ENCODE measurements at regions not wholly inside any gene's neighbourhood (a gene's known extent, or its start where the extent isn't known, plus 50 kb on each side); places are given as distances from the start of the nearest gene placed in this dataset.
"Not testable (repeated sequence)": the region's sequence is repeated elsewhere in the genome, so short reads cannot be mapped to it uniquely, and the experiment has no call there.

GRCh38 chr10:29829776-29830175 lies 195.0 kb upstream of the SVIL start:
- Mint-ChIP-seq H3K4me1 (no peaks in the 10 kb centered on the region), H3K27ac (no peak overlapping the region)

DNA sequence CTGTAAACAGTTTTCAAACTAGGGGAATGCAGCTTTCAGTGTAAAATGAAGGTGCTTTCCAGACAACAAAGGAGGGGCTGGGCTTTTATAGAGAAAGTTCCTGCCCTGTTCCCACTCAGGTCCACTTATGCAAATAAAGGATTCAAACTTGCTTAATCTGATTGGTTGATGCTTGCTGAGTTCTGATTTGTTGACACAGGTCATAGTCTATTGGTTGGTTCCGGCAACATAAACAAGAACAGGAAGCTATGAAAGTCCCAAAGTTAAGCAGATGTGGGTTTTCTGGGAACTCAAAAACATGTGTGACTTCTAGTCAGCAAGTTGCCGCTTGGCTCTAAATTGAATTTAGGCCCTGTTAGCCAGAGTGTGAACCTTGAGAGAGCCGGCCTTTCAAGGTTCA lies 194.2 kb upstream of the SVIL start:
- H3K36me3 Mint-ChIP-seq = peaks cover 2% of the 10 kb centered on the region
- ATAC-seq (ENCODE audit: low read depth) (no peak), DNase-seq (no peak)
- POLR2A ChIA-PET = no interaction called here
- peaks cover 7% of the 10 kb centered on the region for H3K9me3 Mint-ChIP-seq
- peaks cover 4% of the 10 kb centered on the region for H3K27me3 Mint-ChIP-seq
- H3K4me1 Mint-ChIP-seq = no peaks in the 10 kb centered on the region
- no peak overlapping the region for H3K4me3 Mint-ChIP-seq
- no peak overlapping the region for H3K27ac Mint-ChIP-seq

More at GRCh38 chr10:29829776-29830175, 195.0 kb upstream of the SVIL start:
- H3K4me3 Mint-ChIP-seq = no peak overlapping the region
- DNase-seq = no peak
- no peak for ATAC-seq (ENCODE audit: low read depth)
- H3K27me3 Mint-ChIP-seq = peaks cover 4% of the 10 kb centered on the region
- POLR2A ChIA-PET = no interaction called here
- H3K36me3 Mint-ChIP-seq = peaks cover 2% of the 10 kb centered on the region
- H3K9me3 Mint-ChIP-seq = peaks cover 7% of the 10 kb centered on the region

- Mint-ChIP-seq H3K4me1 (no peaks in the 10 kb centered on the region), H3K9me3 (peaks cover 7% of the 10 kb centered on the region), H3K27ac (no peak overlapping the region), H3K27me3 (peaks cover 4% of the 10 kb centered on the region), H3K36me3 (peaks cover 2% of the 10 kb centered on the region), H3K4me3 (no peak overlapping the region)
- DNase-seq (no peak), ATAC-seq (ENCODE audit: low read depth) (no peak)
- POLR2A ChIA-PET = no interaction called here
Observed at GRCh38 chr10:29828440-29828894, 193.7 kb upstream of the SVIL start.

DNA sequence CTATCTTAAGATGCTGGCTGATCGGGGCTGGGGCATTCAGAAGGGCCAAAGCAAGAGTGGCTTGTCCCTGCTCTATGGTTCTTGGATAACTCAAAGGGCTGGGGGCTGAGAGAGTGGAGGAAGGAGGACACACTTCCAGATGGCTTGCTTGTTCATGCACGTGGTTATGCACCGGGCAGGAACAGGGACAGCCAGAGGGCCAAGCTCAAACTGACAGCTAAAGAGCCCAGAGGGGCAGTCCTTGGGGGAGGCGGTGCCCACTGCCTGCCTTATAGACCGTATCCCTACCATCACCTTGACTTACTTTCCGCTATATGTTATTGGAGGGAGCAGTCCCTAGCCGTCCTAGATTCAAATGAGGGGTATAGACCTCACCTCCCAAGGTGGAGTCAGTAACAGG lies 192.7 kb upstream of the SVIL start:
- H3K4me3 Mint-ChIP-seq = no peak overlapping the region
- peaks cover 2% of the 10 kb centered on the region for H3K36me3 Mint-ChIP-seq
- H3K9me3 Mint-ChIP-seq = peaks cover 7% of the 10 kb centered on the region
- DNase-seq = no peak
- ATAC-seq (ENCODE audit: low read depth) = no peak
- POLR2A ChIA-PET = no interaction called here
- no peaks in the 10 kb centered on the region for H3K4me1 Mint-ChIP-seq
- peaks cover 3% of the 10 kb centered on the region for H3K27me3 Mint-ChIP-seq
- H3K27ac Mint-ChIP-seq = no peak overlapping the region

GRCh38 chr10:29826801-29827450 lies 192.2 kb upstream of the SVIL start:
- peaks cover 2% of the 10 kb centered on the region for H3K36me3 Mint-ChIP-seq
- POLR2A ChIA-PET = no interaction called here
- no peaks in the 10 kb centered on the region for H3K4me1 Mint-ChIP-seq
- H3K4me3 Mint-ChIP-seq = no peak overlapping the region
- DNase-seq (no peak), ATAC-seq (ENCODE audit: low read depth) (no peak)
- peaks cover 3% of the 10 kb centered on the region for H3K27me3 Mint-ChIP-seq
- peaks cover 4% of the 10 kb centered on the region for H3K9me3 Mint-ChIP-seq
- H3K27ac Mint-ChIP-seq = no peak overlapping the region

DNA sequence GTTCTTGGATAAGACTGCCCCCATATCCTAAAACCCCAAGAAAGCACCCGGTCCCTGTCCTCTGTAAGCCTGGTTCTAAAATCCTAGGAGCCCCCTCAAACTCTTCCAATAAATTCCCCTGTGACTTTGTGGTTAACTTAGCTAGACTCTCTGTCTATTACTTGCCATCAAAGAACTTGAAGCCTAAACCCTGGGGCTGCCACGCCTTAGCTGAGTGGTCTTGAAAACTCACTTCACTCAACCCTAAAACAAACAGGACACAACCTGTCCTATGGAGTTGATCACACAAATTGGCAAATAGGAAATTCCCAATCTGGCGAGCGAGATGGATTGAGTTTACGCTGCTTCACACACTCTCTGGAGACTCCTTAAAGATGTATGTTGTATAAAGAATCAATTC lies 191.4 kb upstream of the SVIL start:
- Mint-ChIP-seq H3K4me3 (no peak overlapping the region), H3K36me3 (peaks cover 2% of the 10 kb centered on the region), H3K9me3 (peaks cover 2% of the 10 kb centered on the region), H3K4me1 (no peaks in the 10 kb centered on the region), H3K27me3 (peaks cover 3% of the 10 kb centered on the region), H3K27ac (no peak overlapping the region)
- ATAC-seq (ENCODE audit: low read depth) = no peak
- POLR2A ChIA-PET = no interaction called here
- DNase-seq = no peak

DNA sequence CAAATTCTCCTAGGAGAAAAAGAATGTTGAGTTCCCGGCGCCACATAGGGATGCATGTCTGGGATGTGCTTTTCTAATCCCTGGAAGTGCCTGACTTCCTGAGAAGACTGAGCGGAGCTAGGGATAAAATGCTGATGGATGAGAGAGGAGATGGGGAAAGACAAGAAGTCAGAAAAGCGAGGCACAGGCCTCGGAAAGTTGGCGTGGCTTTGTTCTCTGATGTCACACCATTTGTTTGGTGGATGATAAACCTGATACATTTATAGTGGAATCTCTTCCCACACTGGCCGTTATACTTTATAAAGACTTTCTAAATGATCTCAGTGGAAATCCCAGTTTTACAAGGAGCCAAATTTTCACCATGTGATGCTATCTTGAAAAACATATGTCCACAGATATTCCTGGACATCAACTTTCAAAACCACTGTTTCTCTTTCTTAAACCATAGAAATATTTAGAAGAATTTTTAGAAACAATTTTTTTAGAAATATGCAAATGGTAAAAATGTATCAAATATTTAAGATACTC lies 188.8 kb upstream of the SVIL start:
- ATAC-seq (ENCODE audit: low read depth) = no peak
- Mint-ChIP-seq H3K27ac (no peak overlapping the region), H3K9me3 (no peaks in the 10 kb centered on the region), H3K27me3 (peaks cover 3% of the 10 kb centered on the region), H3K4me3 (no peak overlapping the region), H3K4me1 (no peaks in the 10 kb centered on the region), H3K36me3 (no peaks in the 10 kb centered on the region)
- POLR2A ChIA-PET = no interaction called here
- DNase-seq = no peak

DNA sequence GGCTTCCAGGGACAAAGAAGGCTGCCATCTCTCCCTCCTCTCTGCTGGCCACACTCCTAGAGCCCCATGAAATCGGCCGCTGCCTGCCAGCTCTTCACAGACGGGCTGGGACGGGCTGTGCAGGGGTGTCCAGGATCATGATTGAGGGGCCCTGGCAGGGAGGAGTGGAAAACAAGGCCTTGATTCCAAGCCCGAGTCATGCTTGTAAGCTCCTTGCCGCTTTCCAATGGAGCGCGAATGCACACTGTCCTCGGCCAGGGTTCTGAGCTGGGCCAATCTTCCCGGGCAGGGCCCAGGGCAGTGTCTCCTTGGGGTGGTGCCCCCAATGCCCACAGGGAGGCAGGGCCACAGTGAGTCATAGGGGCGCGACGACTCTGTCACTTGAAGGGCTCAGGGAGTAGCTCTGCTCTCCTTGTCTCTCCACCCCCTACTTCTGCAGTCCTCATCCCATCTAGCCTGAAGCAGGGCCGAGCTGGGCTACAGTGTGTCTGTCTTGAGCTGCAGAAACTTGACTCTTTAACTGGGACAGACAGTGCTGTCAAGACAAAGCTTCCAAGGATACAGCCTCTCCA lies 186.2 kb upstream of the SVIL start:
- no peak overlapping the region for H3K27ac Mint-ChIP-seq

DNA sequence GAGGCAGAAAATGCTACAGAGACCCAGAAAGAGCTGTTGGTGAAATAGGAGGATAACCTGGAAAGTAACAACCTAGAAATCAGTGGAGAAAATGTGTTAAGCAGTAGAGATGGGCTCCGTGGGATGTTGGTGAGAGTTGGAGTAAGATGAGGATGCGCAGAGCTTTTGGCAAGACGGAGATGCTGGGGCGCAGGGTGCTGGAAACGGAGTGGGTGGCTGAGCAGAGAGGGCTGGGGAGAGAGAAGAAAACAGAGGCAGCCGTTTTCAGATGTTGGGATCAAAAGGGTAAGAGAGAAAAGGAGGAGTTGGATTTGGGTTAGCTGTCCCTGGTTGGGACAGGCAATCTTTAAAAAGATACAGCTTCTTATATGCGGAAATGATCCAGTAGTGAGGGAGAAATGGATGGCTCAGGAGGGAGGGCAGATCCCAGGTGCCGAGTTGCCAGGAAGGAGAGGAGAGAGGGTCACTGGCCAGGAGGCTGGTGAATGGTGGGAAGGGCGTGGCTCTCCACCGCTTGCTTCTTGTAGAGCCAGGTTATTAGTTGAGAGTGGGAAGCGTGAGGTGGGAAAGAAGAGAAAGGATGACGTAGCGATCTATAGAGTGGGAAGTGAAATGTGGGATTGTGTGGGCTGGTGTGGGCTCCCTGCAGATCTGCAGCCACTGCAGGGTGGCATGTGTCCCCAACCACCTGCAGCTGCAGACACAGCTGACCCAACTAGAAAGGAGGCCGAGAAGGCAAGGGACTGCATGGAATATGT lies 182.2 kb upstream of the SVIL start:
- ATAC-seq (ENCODE audit: low read depth) = no peak
- Mint-ChIP-seq H3K27ac (no peak overlapping the region), H3K27me3 (peaks cover 5% of the 10 kb centered on the region), H3K9me3 (no peaks in the 10 kb centered on the region), H3K36me3 (no peaks in the 10 kb centered on the region), H3K4me1 (peaks cover 6% of the 10 kb centered on the region), H3K4me3 (no peak overlapping the region)
- no peak for DNase-seq
- POLR2A ChIA-PET = no interaction called here

More for the DNA sequence above, 186.2 kb upstream of the SVIL start:
- no peaks in the 10 kb centered on the region for H3K4me1 Mint-ChIP-seq
- POLR2A ChIA-PET = no interaction called here
- H3K27me3 Mint-ChIP-seq = peaks cover 5% of the 10 kb centered on the region
- no peak overlapping the region for H3K4me3 Mint-ChIP-seq
- DNase-seq = no peak
- no peak for ATAC-seq (ENCODE audit: low read depth)
- no peaks in the 10 kb centered on the region for H3K36me3 Mint-ChIP-seq
- no peaks in the 10 kb centered on the region for H3K9me3 Mint-ChIP-seq

DNA sequence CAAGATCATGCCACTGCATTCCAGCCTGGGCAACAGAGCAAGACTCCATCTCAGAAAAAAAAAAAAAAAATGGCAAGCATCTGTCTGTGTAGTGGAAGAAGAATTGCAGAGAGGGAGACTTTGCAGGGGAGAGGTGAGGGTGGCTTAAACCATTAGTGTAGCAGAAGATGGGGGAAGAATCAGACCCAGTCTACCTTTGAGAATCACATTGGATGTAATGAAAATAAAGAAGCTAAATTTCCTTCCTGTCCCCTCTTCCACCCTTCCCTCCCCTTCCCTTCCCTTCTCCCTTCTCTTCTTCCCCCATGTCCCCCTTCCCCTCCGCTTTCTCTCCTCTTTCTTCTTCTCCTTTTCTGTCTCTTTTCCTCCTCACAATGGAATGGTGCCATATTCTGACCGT lies 180.8 kb upstream of the SVIL start:
- peaks cover under 1% of the 10 kb centered on the region for H3K9me3 Mint-ChIP-seq
- no peak overlapping the region for H3K27ac Mint-ChIP-seq
- no peak for DNase-seq
- H3K27me3 Mint-ChIP-seq = peaks cover 5% of the 10 kb centered on the region
- H3K4me3 Mint-ChIP-seq = no peak overlapping the region
- POLR2A ChIA-PET = no interaction called here
- ATAC-seq (ENCODE audit: low read depth) = no peak
- H3K4me1 Mint-ChIP-seq = peaks cover 7% of the 10 kb centered on the region
- H3K36me3 Mint-ChIP-seq = no peaks in the 10 kb centered on the region

DNA sequence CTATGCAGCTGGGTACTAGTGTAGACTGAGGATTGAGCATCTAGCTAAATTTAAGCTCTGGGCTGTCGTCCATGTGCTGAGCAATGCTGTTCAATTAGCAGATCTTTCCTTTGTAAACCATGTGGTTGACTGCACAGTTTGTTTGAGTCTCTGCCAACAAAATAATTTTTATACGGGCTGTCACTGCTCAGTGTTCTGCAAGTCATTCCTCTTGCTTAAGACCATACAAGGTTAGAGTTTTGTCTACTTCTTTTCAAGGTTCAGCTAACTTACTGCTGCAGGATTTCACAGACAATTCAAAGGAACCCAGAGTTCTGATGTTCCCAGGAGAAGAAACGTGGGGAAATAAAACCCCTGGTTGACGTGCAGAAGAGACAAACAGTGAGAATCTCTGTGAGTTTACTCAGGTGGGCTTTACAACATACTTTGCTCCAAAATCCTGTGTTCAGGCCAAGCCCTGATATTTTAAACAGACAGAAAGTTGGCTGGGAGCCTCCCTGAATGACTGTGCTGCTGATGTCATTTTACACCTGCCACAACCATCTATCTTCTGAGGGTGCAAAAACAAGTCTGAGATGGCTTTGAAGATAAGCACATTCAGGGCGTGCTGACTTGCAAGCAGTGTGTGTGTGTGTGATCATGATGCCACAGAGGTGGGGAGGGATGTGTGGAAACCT lies 177.1 kb upstream of the SVIL start:
- peaks cover 3% of the 10 kb centered on the region for H3K9me3 Mint-ChIP-seq
- ATAC-seq (ENCODE audit: low read depth) (peak; percentile 65), DNase-seq (no peak)
- H3K27me3 Mint-ChIP-seq = peaks cover 5% of the 10 kb centered on the region
- peaks cover 7% of the 10 kb centered on the region for H3K4me1 Mint-ChIP-seq
- no peak overlapping the region for H3K27ac Mint-ChIP-seq
- POLR2A ChIA-PET = no interaction called here
- no peaks in the 10 kb centered on the region for H3K36me3 Mint-ChIP-seq
- no peak overlapping the region for H3K4me3 Mint-ChIP-seq

- Mint-ChIP-seq H3K27me3 (peaks cover 7% of the 10 kb centered on the region), H3K36me3 (no peaks in the 10 kb centered on the region), H3K9me3 (peaks cover 3% of the 10 kb centered on the region), H3K27ac (no peak overlapping the region), H3K4me1 (peaks cover 7% of the 10 kb centered on the region), H3K4me3 (no peak overlapping the region)
- POLR2A ChIA-PET = no interaction called here
- DNase-seq (no peak), ATAC-seq (ENCODE audit: low read depth) (no peak)
Observed at GRCh38 chr10:29810816-29811215, 176.0 kb upstream of the SVIL start.

- H3K36me3 Mint-ChIP-seq; DNase-seq; POLR2A ChIA-PET; H3K27me3 Mint-ChIP-seq; H3K4me1 Mint-ChIP-seq; H3K27ac Mint-ChIP-seq; H3K9me3 Mint-ChIP-seq; H3K4me3 Mint-ChIP-seq; ATAC-seq (ENCODE audit: low read depth): not testable (repeated sequence)
Observed at GRCh38 chr10:29810231-29810630, 175.5 kb upstream of the SVIL start.

All from activated naive CD8-positive, alpha-beta T cell treated with anti-CD3 and anti-CD28 coated beads, Interleukin-2, amount 10 ng/mL, durations not matched to agents 7 days and 5 days (primary cell).